ENCODE measurements at regions not wholly inside any gene's neighbourhood (a gene's known extent, or its start where the extent isn't known, plus 50 kb on each side); places are given as distances from the start of the nearest gene placed in this dataset.
"Not testable (repeated sequence)": the region's sequence is repeated elsewhere in the genome, so short reads cannot be mapped to it uniquely, and the experiment has no call there.

GRCh38 chr6:50899306-50899870 lies 80.7 kb downstream of the TFAP2B start:
- Histone ChIP-seq H3K36me3 (ENCODE audit: control insufficient read depth, insufficient read depth, low read length) (no peaks in the 10 kb centered on the region), H3K9me3 (ENCODE audit: control insufficient read depth, low read length) (no peaks in the 10 kb centered on the region), H3K27me3 (ENCODE audit: control insufficient read depth, insufficient read depth, low read length) (no peaks in the 10 kb centered on the region), H3K27ac (no peak overlapping the region), H3K4me2 (ENCODE audit: low read length) (no peak overlapping the region), H3K4me1 (no peaks in the 10 kb centered on the region), H3K4me3 (ENCODE audit: low read depth, low read length) (no peak overlapping the region), H2AFZ (no peak overlapping the region), H3K79me2 (no peaks in the 10 kb centered on the region), H3K9ac (no peak overlapping the region)
- TF ChIP-seq CTCF (IDR thresholded peaks at IDR 0.05): no peak

- H3K36me3 ChIP-seq (ENCODE audit: control insufficient read depth, insufficient read depth, low read length): no peaks in the 10 kb centered on the region
- no peak overlapping the region for H3K9ac ChIP-seq
- no peak overlapping the region for H2AFZ ChIP-seq
- no peaks in the 10 kb centered on the region for H3K4me1 ChIP-seq
- no peaks in the 10 kb centered on the region for H3K79me2 ChIP-seq
- H3K4me3 ChIP-seq (ENCODE audit: low read depth, low read length): no peak overlapping the region
- TF ChIP-seq CTCF (IDR thresholded peaks at IDR 0.05): no peak
- H3K27ac ChIP-seq: no peak overlapping the region
- no peaks in the 10 kb centered on the region for H3K9me3 ChIP-seq (ENCODE audit: control insufficient read depth, low read length)
- no peak overlapping the region for H3K4me2 ChIP-seq (ENCODE audit: low read length)
- H3K27me3 ChIP-seq (ENCODE audit: control insufficient read depth, insufficient read depth, low read length): no peaks in the 10 kb centered on the region
Measured at GRCh38 chr6:50902260-50902659, 83.6 kb downstream of the TFAP2B start.

- no peak for TF ChIP-seq CTCF (IDR thresholded peaks at IDR 0.05)
- Histone ChIP-seq H2AFZ (no peak overlapping the region), H3K27me3 (ENCODE audit: control insufficient read depth, insufficient read depth, low read length) (no peaks in the 10 kb centered on the region), H3K9ac (no peak overlapping the region), H3K79me2 (no peaks in the 10 kb centered on the region), H3K27ac (no peak overlapping the region), H3K4me1 (no peaks in the 10 kb centered on the region), H3K4me3 (ENCODE audit: low read depth, low read length) (no peak overlapping the region), H3K36me3 (ENCODE audit: control insufficient read depth, insufficient read depth, low read length) (no peaks in the 10 kb centered on the region), H3K9me3 (ENCODE audit: control insufficient read depth, low read length) (no peaks in the 10 kb centered on the region), H3K4me2 (ENCODE audit: low read length) (no peak overlapping the region)
Measured at GRCh38 chr6:50905297-50905696, 86.6 kb downstream of the TFAP2B start.

- Histone ChIP-seq H3K9ac (no peak overlapping the region), H3K9me3 (ENCODE audit: control insufficient read depth, low read length) (no peaks in the 10 kb centered on the region), H3K4me3 (ENCODE audit: low read depth, low read length) (no peak overlapping the region), H3K79me2 (no peaks in the 10 kb centered on the region), H3K36me3 (ENCODE audit: control insufficient read depth, insufficient read depth, low read length) (no peaks in the 10 kb centered on the region), H3K4me1 (no peaks in the 10 kb centered on the region), H2AFZ (no peak overlapping the region), H3K4me2 (ENCODE audit: low read length) (no peak overlapping the region), H3K27me3 (ENCODE audit: control insufficient read depth, insufficient read depth, low read length) (no peaks in the 10 kb centered on the region), H3K27ac (no peak overlapping the region)
- no peak for TF ChIP-seq CTCF (IDR thresholded peaks at IDR 0.05)
Measured at GRCh38 chr6:50907565-50907964, 88.9 kb downstream of the TFAP2B start.

- Histone ChIP-seq H3K4me2 (ENCODE audit: low read length) (no peak overlapping the region), H3K4me3 (ENCODE audit: low read depth, low read length) (no peak overlapping the region), H3K27ac (no peak overlapping the region), H3K9me3 (ENCODE audit: control insufficient read depth, low read length) (no peaks in the 10 kb centered on the region), H3K4me1 (no peaks in the 10 kb centered on the region), H2AFZ (no peak overlapping the region), H3K9ac (no peak overlapping the region), H3K79me2 (no peaks in the 10 kb centered on the region), H3K36me3 (ENCODE audit: control insufficient read depth, insufficient read depth, low read length) (no peaks in the 10 kb centered on the region), H3K27me3 (ENCODE audit: control insufficient read depth, insufficient read depth, low read length) (no peaks in the 10 kb centered on the region)
- TF ChIP-seq CTCF (IDR thresholded peaks at IDR 0.05): no peak
Measured at GRCh38 chr6:50913105-50913770, 94.6 kb downstream of the TFAP2B start.

- not testable (repeated sequence) for H3K79me2 ChIP-seq; H3K4me2 ChIP-seq (ENCODE audit: low read length); H3K36me3 ChIP-seq (ENCODE audit: control insufficient read depth, insufficient read depth, low read length); H3K4me3 ChIP-seq (ENCODE audit: low read depth, low read length); H3K9ac ChIP-seq; H3K4me1 ChIP-seq; H2AFZ ChIP-seq; H3K9me3 ChIP-seq (ENCODE audit: control insufficient read depth, low read length); H3K27ac ChIP-seq; H3K27me3 ChIP-seq (ENCODE audit: control insufficient read depth, insufficient read depth, low read length)
Measured at GRCh38 chr6:50921378-50921777, 102.7 kb downstream of the TFAP2B start.

Measured in parathyroid adenoma (tissue), 2 donors.